ENCODE measurements at regions not wholly inside any gene's neighbourhood (a gene's known extent, or its start where the extent isn't known, plus 50 kb on each side); places are given as distances from the start of the nearest gene placed in this dataset.

- TF ChIP-seq CTCF (conservative IDR thresholded peaks at IDR 0.05): no peak
- H3K9me3 Mint-ChIP-seq: no peaks in the 10 kb centered on the region
Observed at GRCh38 chr15:26325495-26325894, 447.4 kb downstream of the GABRB3 start.

GRCh38 chr15:26323566-26323965 lies 449.3 kb downstream of the GABRB3 start:
- H3K4me3 Mint-ChIP-seq: no peak overlapping the region
- no peaks in the 10 kb centered on the region for H3K27me3 Mint-ChIP-seq (ENCODE audit: low read depth)
- no peak for DNase-seq (ENCODE audit: low read depth, low spot score)
- peaks cover 5% of the 10 kb centered on the region for H3K4me1 Mint-ChIP-seq
- TF ChIP-seq CTCF (conservative IDR thresholded peaks at IDR 0.05): no peak
- H3K36me3 Mint-ChIP-seq (ENCODE audit: low read depth): no peaks in the 10 kb centered on the region
- H3K9me3 Mint-ChIP-seq: no peaks in the 10 kb centered on the region
- no peak overlapping the region for H3K27ac Mint-ChIP-seq (ENCODE audit: unreplicated experiment)

More at GRCh38 chr15:26325495-26325894, 447.4 kb downstream of the GABRB3 start:
- peaks cover 5% of the 10 kb centered on the region for H3K4me1 Mint-ChIP-seq
- H3K4me3 Mint-ChIP-seq: no peak overlapping the region
- no peak overlapping the region for H3K27ac Mint-ChIP-seq (ENCODE audit: unreplicated experiment)
- no peaks in the 10 kb centered on the region for H3K27me3 Mint-ChIP-seq (ENCODE audit: low read depth)
- DNase-seq (ENCODE audit: low read depth, low spot score): no peak
- no peaks in the 10 kb centered on the region for H3K36me3 Mint-ChIP-seq (ENCODE audit: low read depth)

GRCh38 chr15:26318689-26319088 lies 454.2 kb downstream of the GABRB3 start:
- Mint-ChIP-seq H3K4me3 (no peak overlapping the region), H3K9me3 (no peaks in the 10 kb centered on the region), H3K4me1 (no peaks in the 10 kb centered on the region), H3K27ac (ENCODE audit: unreplicated experiment) (no peak overlapping the region), H3K27me3 (ENCODE audit: low read depth) (no peaks in the 10 kb centered on the region), H3K36me3 (ENCODE audit: low read depth) (no peaks in the 10 kb centered on the region)
- TF ChIP-seq CTCF (conservative IDR thresholded peaks at IDR 0.05): no peak
- DNase-seq (ENCODE audit: low read depth, low spot score): no peak

GRCh38 chr15:26314577-26314976 lies 451.4 kb upstream of the ATP10A start:
- no peak for TF ChIP-seq CTCF (conservative IDR thresholded peaks at IDR 0.05)
- no peak overlapping the region for H3K27ac Mint-ChIP-seq (ENCODE audit: unreplicated experiment)
- H3K9me3 Mint-ChIP-seq: peaks cover 8% of the 10 kb centered on the region
- H3K36me3 Mint-ChIP-seq (ENCODE audit: low read depth): peaks cover 6% of the 10 kb centered on the region
- no peaks in the 10 kb centered on the region for H3K27me3 Mint-ChIP-seq (ENCODE audit: low read depth)
- no peaks in the 10 kb centered on the region for H3K4me1 Mint-ChIP-seq
- no peak overlapping the region for H3K4me3 Mint-ChIP-seq
- DNase-seq (ENCODE audit: low read depth, low spot score): no peak

GRCh38 chr15:26311710-26312236 lies 448.6 kb upstream of the ATP10A start:
- no peak overlapping the region for H3K4me3 Mint-ChIP-seq
- DNase-seq (ENCODE audit: low read depth, low spot score): no peak
- TF ChIP-seq CTCF (conservative IDR thresholded peaks at IDR 0.05): no peak
- no peak overlapping the region for H3K27ac Mint-ChIP-seq (ENCODE audit: unreplicated experiment)
- H3K9me3 Mint-ChIP-seq: peaks cover 14% of the 10 kb centered on the region
- no peaks in the 10 kb centered on the region for H3K27me3 Mint-ChIP-seq (ENCODE audit: low read depth)
- no peaks in the 10 kb centered on the region for H3K4me1 Mint-ChIP-seq
- peaks cover 8% of the 10 kb centered on the region for H3K36me3 Mint-ChIP-seq (ENCODE audit: low read depth)
